Spinal cord (tissue), 9 donors: ENCODE measurements at regions not wholly inside any gene's neighbourhood (a gene's known extent, or its start where the extent isn't known, plus 50 kb on each side); places are given as distances from the start of the nearest gene placed in this dataset.

ENCODE experiments used
- DNase-seq, 6 donors: peaks; one replicate each; pipeline versions ENCODE4 v3.0.0 to v3.0.0-alpha.2; 2013 to 2015; ENCODE audit warnings: low spot score in 6 of 6, low read depth in 4 of 6
- H3K27ac ChIP-seq: one replicate; pipeline ENCODE4 v1.5.1; 2013; ENCODE audit warnings: low read depth, low read length, control low read depth
- H3K27me3 ChIP-seq: one replicate; pipeline ENCODE4 v1.6.1; 2013; ENCODE audit warnings: low read length; ENCODE audit not compliant: control insufficient read depth, insufficient read depth
- H3K36me3 ChIP-seq: one replicate; pipeline ENCODE4 v1.6.1; 2013; ENCODE audit warnings: low read length; ENCODE audit not compliant: control insufficient read depth, insufficient read depth
- H3K4me1 ChIP-seq: one replicate; pipeline ENCODE4 v1.6.1; 2013; ENCODE audit warnings: low read length; ENCODE audit not compliant: control insufficient read depth, insufficient read depth
- H3K4me3 ChIP-seq: one replicate; pipeline ENCODE4 v1.5.1; 2013; ENCODE audit warnings: low read depth, low read length, control low read depth
- H3K9me3 ChIP-seq: one replicate; pipeline ENCODE4 v1.6.1; 2013; ENCODE audit warnings: low read length; ENCODE audit not compliant: control insufficient read depth, insufficient read depth
- WGBS: methylation state at CpG from one replicate; pipeline ENCODE4 v1.1.5; 2013; ENCODE audit warnings: missing lambda C conversion rate; ENCODE audit not compliant: insufficient coverage; 5-methylcytosine and 5-hydroxymethylcytosine counted together
- donor health status: healthy.

GRCh38 chr6:23441808-23442461, 684.1 kb upstream of the NRSN1 start:
- no peak overlapping the region for H3K4me3 ChIP-seq
- no peak overlapping the region for H3K27ac ChIP-seq
- H3K4me1 ChIP-seq = no peaks in the 10 kb centered on the region
- no peaks in the 10 kb centered on the region for H3K36me3 ChIP-seq
- H3K9me3 ChIP-seq = no peaks in the 10 kb centered on the region
- H3K27me3 ChIP-seq = no peaks in the 10 kb centered on the region
- WGBS = 73% methylated on average over 2 of the region's 3 CpGs
- peak in 2 of 6 donors; percentile 40 to 85 for DNase-seq

- Histone ChIP-seq H3K9me3 (no peaks in the 10 kb centered on the region), H3K27ac (no peak overlapping the region), H3K36me3 (no peaks in the 10 kb centered on the region), H3K27me3 (no peaks in the 10 kb centered on the region), H3K4me3 (no peak overlapping the region), H3K4me1 (no peaks in the 10 kb centered on the region)
- WGBS = no CpG with 5 or more reads among the region's 5 CpGs
- DNase-seq = peak in 2 of 6 donors; percentile 31 to 42
Measured at GRCh38 chr6:23445157-23445710, 680.8 kb upstream of the NRSN1 start.

GRCh38 chr6:23446469-23446967, 679.5 kb upstream of the NRSN1 start:
- WGBS = 21% methylated on average over 2 of the region's 4 CpGs
- Histone ChIP-seq H3K36me3 (no peaks in the 10 kb centered on the region), H3K4me3 (no peak overlapping the region), H3K27ac (no peak overlapping the region), H3K4me1 (no peaks in the 10 kb centered on the region), H3K9me3 (no peaks in the 10 kb centered on the region), H3K27me3 (no peaks in the 10 kb centered on the region)
- peak; percentile 65 to 97 (median 74) for DNase-seq

- Histone ChIP-seq H3K4me1 (no peaks in the 10 kb centered on the region), H3K9me3 (no peaks in the 10 kb centered on the region)
- DNase-seq = peak in 2 of 6 donors; percentile 15 to 75
Measured at GRCh38 chr6:23447731-23448130, 678.3 kb upstream of the NRSN1 start.

GRCh38 chr6:23448281-23448680, 677.7 kb upstream of the NRSN1 start:
- no peaks in the 10 kb centered on the region for H3K9me3 ChIP-seq
- DNase-seq = peak in 2 of 6 donors; percentile 29 to 37
- WGBS = 100% methylated on average over 1 of the region's 2 CpGs
- no peaks in the 10 kb centered on the region for H3K4me1 ChIP-seq
- no peak overlapping the region for H3K4me3 ChIP-seq
- no peaks in the 10 kb centered on the region for H3K27me3 ChIP-seq
- H3K27ac ChIP-seq = no peak overlapping the region
- no peaks in the 10 kb centered on the region for H3K36me3 ChIP-seq

More at GRCh38 chr6:23447731-23448130, 678.3 kb upstream of the NRSN1 start:
- H3K36me3 ChIP-seq = no peaks in the 10 kb centered on the region
- H3K27me3 ChIP-seq = no peaks in the 10 kb centered on the region
- H3K27ac ChIP-seq = no peak overlapping the region
- no peak overlapping the region for H3K4me3 ChIP-seq

GRCh38 chr6:23454080-23454976, 671.7 kb upstream of the NRSN1 start:
- Histone ChIP-seq H3K27me3 (no peaks in the 10 kb centered on the region), H3K4me1 (no peaks in the 10 kb centered on the region), H3K27ac (no peak overlapping the region), H3K36me3 (no peaks in the 10 kb centered on the region), H3K9me3 (no peaks in the 10 kb centered on the region), H3K4me3 (no peak overlapping the region)
- WGBS = 30% methylated on average over 4 of the region's 5 CpGs
- DNase-seq = peak in 2 of 6 donors; percentile 26 to 65

GRCh38 chr6:23455754-23456153, 670.3 kb upstream of the NRSN1 start:
- Histone ChIP-seq H3K4me1 (no peaks in the 10 kb centered on the region), H3K36me3 (no peaks in the 10 kb centered on the region), H3K9me3 (no peaks in the 10 kb centered on the region), H3K27me3 (no peaks in the 10 kb centered on the region), H3K27ac (no peak overlapping the region), H3K4me3 (no peak overlapping the region)
- no CpG with 5 or more reads among the region's 2 CpGs for WGBS
- DNase-seq = no peak

GRCh38 chr6:23456396-23456795, 669.6 kb upstream of the NRSN1 start:
- no peaks in the 10 kb centered on the region for H3K36me3 ChIP-seq
- H3K9me3 ChIP-seq = no peaks in the 10 kb centered on the region
- DNase-seq = no peak
- H3K27ac ChIP-seq = no peak overlapping the region
- H3K4me3 ChIP-seq = no peak overlapping the region
- no peaks in the 10 kb centered on the region for H3K27me3 ChIP-seq
- no peaks in the 10 kb centered on the region for H3K4me1 ChIP-seq

GRCh38 chr6:23457321-23457720, 668.7 kb upstream of the NRSN1 start:
- Histone ChIP-seq H3K4me1 (no peaks in the 10 kb centered on the region), H3K36me3 (no peaks in the 10 kb centered on the region), H3K27ac (no peak overlapping the region), H3K27me3 (no peaks in the 10 kb centered on the region), H3K9me3 (no peaks in the 10 kb centered on the region), H3K4me3 (no peak overlapping the region)
- DNase-seq = no peak
- no CpG with 5 or more reads among the region's 2 CpGs for WGBS
